Nephron (organoid): ENCODE measurements at regions not wholly inside any gene's neighbourhood (a gene's known extent, or its start where the extent isn't known, plus 50 kb on each side); places are given as distances from the start of the nearest gene placed in this dataset.

Source experiments
- H3K27ac Mint-ChIP-seq, 3 experiments: 2 replicates each; pipeline ENCODE4 v1.8.0; 2020; ENCODE audit warnings: mixed read lengths in 3 of 3, mild to moderate bottlenecking in 2 of 3, moderate library complexity in 1 of 3
- H3K27me3 Mint-ChIP-seq: 2 replicates; pipeline ENCODE4 v1.8.0; 2021; ENCODE audit warnings: low read depth, mild to moderate bottlenecking, moderate library complexity, mixed read lengths
- H3K36me3 Mint-ChIP-seq: 2 replicates; pipeline ENCODE4 v1.8.0; 2020; ENCODE audit warnings: low read depth, mixed read lengths
- H3K4me1 Mint-ChIP-seq: 2 replicates; pipeline ENCODE4 v1.8.0; 2020; ENCODE audit warnings: mixed read lengths
- H3K4me3 Mint-ChIP-seq, 3 experiments: 2 replicates each; pipeline ENCODE4 v1.8.0; 2020; ENCODE audit warnings: mild to moderate bottlenecking in 3 of 3, mixed read lengths in 3 of 3, moderate library complexity in 2 of 3
- H3K9me3 Mint-ChIP-seq: 2 replicates; pipeline ENCODE4 v1.8.0; 2020; ENCODE audit warnings: mixed read lengths
- TF ChIP-seq, protein P1 (sequence below), 3 experiments: fragments of 200-600 bp; sonication (generic); IDR thresholded peaks; one replicate each; pipeline ENCODE4 v1.5.0; 2021; ENCODE audit warnings: antibody characterized with exemption in 3 of 3; ENCODE audit not compliant: unreplicated experiment in 3 of 3

- H3K4me3 Mint-ChIP-seq: no peak overlapping the region
- no peak overlapping the region for H3K27ac Mint-ChIP-seq
- no peaks in the 10 kb centered on the region for H3K27me3 Mint-ChIP-seq
- H3K9me3 Mint-ChIP-seq: peaks cover 15% of the 10 kb centered on the region
- H3K36me3 Mint-ChIP-seq: no peaks in the 10 kb centered on the region
- TF ChIP-seq, protein P1, sequence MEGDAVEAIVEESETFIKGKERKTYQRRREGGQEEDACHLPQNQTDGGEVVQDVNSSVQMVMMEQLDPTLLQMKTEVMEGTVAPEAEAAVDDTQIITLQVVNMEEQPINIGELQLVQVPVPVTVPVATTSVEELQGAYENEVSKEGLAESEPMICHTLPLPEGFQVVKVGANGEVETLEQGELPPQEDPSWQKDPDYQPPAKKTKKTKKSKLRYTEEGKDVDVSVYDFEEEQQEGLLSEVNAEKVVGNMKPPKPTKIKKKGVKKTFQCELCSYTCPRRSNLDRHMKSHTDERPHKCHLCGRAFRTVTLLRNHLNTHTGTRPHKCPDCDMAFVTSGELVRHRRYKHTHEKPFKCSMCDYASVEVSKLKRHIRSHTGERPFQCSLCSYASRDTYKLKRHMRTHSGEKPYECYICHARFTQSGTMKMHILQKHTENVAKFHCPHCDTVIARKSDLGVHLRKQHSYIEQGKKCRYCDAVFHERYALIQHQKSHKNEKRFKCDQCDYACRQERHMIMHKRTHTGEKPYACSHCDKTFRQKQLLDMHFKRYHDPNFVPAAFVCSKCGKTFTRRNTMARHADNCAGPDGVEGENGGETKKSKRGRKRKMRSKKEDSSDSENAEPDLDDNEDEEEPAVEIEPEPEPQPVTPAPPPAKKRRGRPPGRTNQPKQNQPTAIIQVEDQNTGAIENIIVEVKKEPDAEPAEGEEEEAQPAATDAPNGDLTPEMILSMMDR (IDR thresholded peaks at IDR 0.05; ENCODE audit: unreplicated experiment in 3 of 3): no peak
- no peaks in the 10 kb centered on the region for H3K4me1 Mint-ChIP-seq
These were observed 1132.3 kb downstream of the XPNPEP1 start for GRCh38 chr10:108791030-108791429.

DNA sequence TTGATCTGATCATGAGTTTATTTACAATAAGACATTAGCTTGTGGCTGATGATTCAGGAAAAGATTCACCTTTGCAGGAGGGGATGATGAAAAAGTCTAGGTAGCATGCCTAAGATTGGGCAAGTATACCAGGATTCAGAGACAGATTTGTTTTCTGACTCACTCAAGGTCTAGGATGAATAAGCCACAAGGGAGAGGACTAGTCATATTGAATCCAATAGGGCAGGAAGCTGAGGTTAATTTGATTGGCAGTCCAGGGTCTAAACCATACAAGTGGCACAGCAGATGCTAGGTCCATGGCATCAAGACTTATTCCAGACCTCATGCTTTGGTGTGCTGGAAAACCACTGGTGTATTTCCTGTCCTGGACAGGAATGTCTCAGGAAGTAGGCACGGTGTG is 1133.4 kb downstream of the XPNPEP1 start:
- Mint-ChIP-seq H3K36me3 (peaks cover 3% of the 10 kb centered on the region), H3K9me3 (peaks cover 17% of the 10 kb centered on the region), H3K27ac (no peak overlapping the region), H3K4me3 (no peak overlapping the region), H3K4me1 (no peaks in the 10 kb centered on the region), H3K27me3 (no peaks in the 10 kb centered on the region)
- TF ChIP-seq, protein P1 (IDR thresholded peaks at IDR 0.05; ENCODE audit: unreplicated experiment in 3 of 3): no peak

GRCh38 chr10:108789336-108789735 is 1134.0 kb downstream of the XPNPEP1 start:
- Mint-ChIP-seq H3K27me3 (no peaks in the 10 kb centered on the region), H3K36me3 (peaks cover 3% of the 10 kb centered on the region), H3K4me3 (no peak overlapping the region), H3K4me1 (no peaks in the 10 kb centered on the region), H3K9me3 (peaks cover 20% of the 10 kb centered on the region), H3K27ac (no peak overlapping the region)
- TF ChIP-seq, protein P1 (IDR thresholded peaks at IDR 0.05; ENCODE audit: unreplicated experiment in 3 of 3): no peak

DNA sequence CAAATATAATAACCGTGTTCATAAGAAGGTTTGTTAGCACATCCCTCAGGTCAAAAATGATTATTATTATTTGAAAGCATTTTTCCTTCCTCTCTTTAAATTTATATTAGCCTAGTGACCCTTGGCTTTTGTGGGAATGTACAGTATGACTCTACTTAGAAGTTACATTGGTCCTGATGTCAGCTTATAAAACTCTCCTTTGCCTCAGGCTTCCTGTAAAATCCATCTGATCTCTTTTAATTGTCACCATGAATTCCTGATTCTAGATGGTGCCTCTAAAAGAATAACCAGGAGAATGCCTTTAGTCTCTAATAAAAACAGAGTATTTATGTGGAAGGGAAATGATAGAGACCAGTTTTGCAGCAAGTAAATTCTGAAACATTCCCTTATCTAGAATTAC is 1134.4 kb downstream of the XPNPEP1 start:
- H3K9me3 Mint-ChIP-seq: peaks cover 23% of the 10 kb centered on the region
- no peak overlapping the region for H3K4me3 Mint-ChIP-seq
- H3K36me3 Mint-ChIP-seq: peaks cover 3% of the 10 kb centered on the region
- no peaks in the 10 kb centered on the region for H3K27me3 Mint-ChIP-seq
- H3K27ac Mint-ChIP-seq: peak overlapping the region in 1 of 3 experiments; percentile 58
- no peaks in the 10 kb centered on the region for H3K4me1 Mint-ChIP-seq
- TF ChIP-seq, protein P1 (IDR thresholded peaks at IDR 0.05; ENCODE audit: unreplicated experiment in 3 of 3): no peak

DNA sequence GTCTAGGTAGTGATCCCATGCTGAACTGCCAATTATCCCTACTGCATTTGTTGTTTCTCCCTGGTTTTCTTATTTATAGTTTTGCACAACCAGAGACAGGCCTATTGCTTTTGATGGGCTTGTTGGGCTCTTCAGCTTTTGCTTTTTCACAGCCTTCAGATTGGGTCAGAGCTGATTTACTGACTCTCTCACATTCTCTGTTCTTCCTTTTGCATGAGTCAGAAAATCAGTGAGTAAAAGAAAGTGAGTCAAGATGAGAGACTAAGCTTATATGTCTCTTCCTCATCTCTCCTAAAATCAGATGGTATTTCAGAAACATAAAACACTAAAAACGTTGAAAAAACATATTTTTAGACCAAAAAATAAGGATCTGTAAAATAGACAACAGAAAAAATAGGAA is 1135.4 kb downstream of the XPNPEP1 start:
- Mint-ChIP-seq H3K27ac (no peak overlapping the region), H3K27me3 (no peaks in the 10 kb centered on the region), H3K36me3 (peaks cover 3% of the 10 kb centered on the region), H3K9me3 (peaks cover 23% of the 10 kb centered on the region), H3K4me3 (no peak overlapping the region), H3K4me1 (no peaks in the 10 kb centered on the region)
- TF ChIP-seq, protein P1 (IDR thresholded peaks at IDR 0.05; ENCODE audit: unreplicated experiment in 3 of 3): no peak

- Mint-ChIP-seq H3K27ac (no peak overlapping the region), H3K27me3 (no peaks in the 10 kb centered on the region), H3K4me1 (no peaks in the 10 kb centered on the region), H3K4me3 (no peak overlapping the region), H3K36me3 (peaks cover 3% of the 10 kb centered on the region), H3K9me3 (peaks cover 28% of the 10 kb centered on the region)
- TF ChIP-seq, protein P1 (IDR thresholded peaks at IDR 0.05; ENCODE audit: unreplicated experiment in 3 of 3): no peak
These were observed 1138.3 kb downstream of the XPNPEP1 start for GRCh38 chr10:108785011-108785410.
